Dendritic cell treated with granulocyte-macrophage colony-stimulating factor and Interleukin-4, amounts not matched to agents 40 ng/mL and 50 ng/mL, for 4 days (primary cell): ENCODE measurements at regions not wholly inside any gene's neighbourhood (a gene's known extent, or its start where the extent isn't known, plus 50 kb on each side); places are given as distances from the start of the nearest gene placed in this dataset.

ENCODE experiments used
- H3K27ac Mint-ChIP-seq: one replicate; pipeline ENCODE4 v1.8.0; 2022; ENCODE audit warnings: mild to moderate bottlenecking, mixed read lengths
- H3K27me3 Mint-ChIP-seq: one replicate; pipeline ENCODE4 v1.8.0; 2022; ENCODE audit warnings: mild to moderate bottlenecking, mixed read lengths
- H3K36me3 Mint-ChIP-seq: one replicate; pipeline ENCODE4 v1.8.0; 2022; ENCODE audit warnings: low read depth, mixed read lengths
- H3K4me1 Mint-ChIP-seq: one replicate; pipeline ENCODE4 v1.8.0; 2022; ENCODE audit warnings: low read depth, mixed read lengths
- H3K4me3 Mint-ChIP-seq: one replicate; pipeline ENCODE4 v1.8.0; 2022; ENCODE audit warnings: mild to moderate bottlenecking, moderate library complexity, mixed read lengths
- H3K9me3 Mint-ChIP-seq: one replicate; pipeline ENCODE4 v1.8.0; 2022; ENCODE audit warnings: mixed read lengths
- intact Hi-C: fragments of 100-400 bp; cut with micrococcal nuclease; formaldehyde crosslinking; loops from one replicate; pipeline ENCODE4 v1.15.0; 2022

DNA sequence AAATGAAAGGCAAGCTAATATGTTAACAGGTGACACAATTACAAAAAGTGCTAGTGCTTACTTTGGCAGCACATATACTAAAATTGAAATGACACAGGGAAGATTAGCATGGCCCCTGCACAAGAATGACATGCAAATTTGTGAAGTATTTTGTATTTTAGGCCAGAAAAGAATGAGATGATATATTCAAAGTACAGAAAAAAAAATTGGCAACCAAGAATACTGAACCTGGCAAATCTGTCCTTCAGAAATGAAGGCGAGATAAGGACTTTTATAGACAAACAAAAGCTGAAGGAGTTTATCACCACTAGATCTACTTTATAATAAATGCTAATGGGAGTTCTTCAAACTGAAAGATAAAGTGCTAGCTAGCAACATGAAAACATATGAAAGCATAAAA, 350.0 kb upstream of the POU3F1 start:
- H3K27me3 Mint-ChIP-seq, result peaks cover 15% of the 10 kb centered on the region
- no peak overlapping the region for H3K27ac Mint-ChIP-seq
- H3K9me3 Mint-ChIP-seq, result peaks cover 20% of the 10 kb centered on the region
- H3K4me3 Mint-ChIP-seq, result no peak overlapping the region
- no peaks in the 10 kb centered on the region for H3K36me3 Mint-ChIP-seq
- intact Hi-C loops, result no loop called here
- H3K4me1 Mint-ChIP-seq, result peaks cover 18% of the 10 kb centered on the region

GRCh38 chr1:38394303-38394702, 347.7 kb upstream of the POU3F1 start:
- H3K27ac Mint-ChIP-seq, result no peak overlapping the region
- no peaks in the 10 kb centered on the region for H3K36me3 Mint-ChIP-seq
- intact Hi-C loops, result no loop called here
- H3K4me1 Mint-ChIP-seq, result peaks cover 18% of the 10 kb centered on the region
- H3K9me3 Mint-ChIP-seq, result peaks cover 33% of the 10 kb centered on the region
- H3K4me3 Mint-ChIP-seq, result no peak overlapping the region
- peaks cover 14% of the 10 kb centered on the region for H3K27me3 Mint-ChIP-seq

GRCh38 chr1:38392861-38393260, 346.3 kb upstream of the POU3F1 start:
- peaks cover 33% of the 10 kb centered on the region for H3K9me3 Mint-ChIP-seq
- H3K4me1 Mint-ChIP-seq, result peaks cover 18% of the 10 kb centered on the region
- no peak overlapping the region for H3K27ac Mint-ChIP-seq
- H3K27me3 Mint-ChIP-seq, result peaks cover 5% of the 10 kb centered on the region
- H3K36me3 Mint-ChIP-seq, result no peaks in the 10 kb centered on the region
- no peak overlapping the region for H3K4me3 Mint-ChIP-seq
- intact Hi-C loops, result no loop called here

DNA sequence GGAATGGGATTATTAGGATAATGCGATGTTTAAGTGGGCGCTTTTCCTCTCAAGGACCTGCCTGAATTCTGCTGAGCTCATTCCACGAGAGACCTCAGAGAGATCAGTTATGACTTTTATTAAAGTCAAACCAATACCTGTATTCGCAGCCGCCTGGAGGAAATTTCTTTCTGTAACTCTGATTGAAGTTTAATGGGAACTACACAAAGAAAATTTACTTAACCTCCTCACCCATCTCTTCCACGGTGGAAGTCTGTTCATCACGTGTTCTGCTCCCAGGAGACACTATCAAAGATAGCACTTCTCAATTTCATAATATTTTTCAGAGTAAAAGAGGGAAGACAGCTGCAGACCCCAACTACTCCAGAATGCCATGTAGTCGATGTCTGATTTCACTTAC, 334.7 kb upstream of the POU3F1 start:
- Mint-ChIP-seq H3K9me3 (no peaks in the 10 kb centered on the region), H3K4me3 (no peak overlapping the region), H3K27me3 (peaks cover 12% of the 10 kb centered on the region), H3K4me1 (no peaks in the 10 kb centered on the region), H3K36me3 (no peaks in the 10 kb centered on the region), H3K27ac (no peak overlapping the region)
- intact Hi-C loops, result no loop called here

GRCh38 chr1:38376577-38376976, 330.0 kb upstream of the POU3F1 start:
- peaks cover 22% of the 10 kb centered on the region for H3K9me3 Mint-ChIP-seq
- H3K4me3 Mint-ChIP-seq, result no peak overlapping the region
- H3K27me3 Mint-ChIP-seq, result peaks cover 8% of the 10 kb centered on the region
- intact Hi-C loops, result no loop called here
- no peak overlapping the region for H3K27ac Mint-ChIP-seq
- H3K36me3 Mint-ChIP-seq, result no peaks in the 10 kb centered on the region
- no peaks in the 10 kb centered on the region for H3K4me1 Mint-ChIP-seq

GRCh38 chr1:38375035-38375434, 328.4 kb upstream of the POU3F1 start:
- H3K27me3 Mint-ChIP-seq, result peaks cover 10% of the 10 kb centered on the region
- intact Hi-C loops, result no loop called here
- H3K9me3 Mint-ChIP-seq, result peaks cover 22% of the 10 kb centered on the region
- H3K36me3 Mint-ChIP-seq, result no peaks in the 10 kb centered on the region
- no peak overlapping the region for H3K4me3 Mint-ChIP-seq
- H3K27ac Mint-ChIP-seq, result no peak overlapping the region
- H3K4me1 Mint-ChIP-seq, result no peaks in the 10 kb centered on the region

GRCh38 chr1:38371505-38371844, 324.9 kb upstream of the POU3F1 start:
- no peak overlapping the region for H3K27ac Mint-ChIP-seq
- H3K4me3 Mint-ChIP-seq, result no peak overlapping the region
- intact Hi-C loops, result no loop called here
- H3K4me1 Mint-ChIP-seq, result no peaks in the 10 kb centered on the region
- H3K27me3 Mint-ChIP-seq, result peaks cover 15% of the 10 kb centered on the region
- H3K36me3 Mint-ChIP-seq, result no peaks in the 10 kb centered on the region
- H3K9me3 Mint-ChIP-seq, result peaks cover 22% of the 10 kb centered on the region

DNA sequence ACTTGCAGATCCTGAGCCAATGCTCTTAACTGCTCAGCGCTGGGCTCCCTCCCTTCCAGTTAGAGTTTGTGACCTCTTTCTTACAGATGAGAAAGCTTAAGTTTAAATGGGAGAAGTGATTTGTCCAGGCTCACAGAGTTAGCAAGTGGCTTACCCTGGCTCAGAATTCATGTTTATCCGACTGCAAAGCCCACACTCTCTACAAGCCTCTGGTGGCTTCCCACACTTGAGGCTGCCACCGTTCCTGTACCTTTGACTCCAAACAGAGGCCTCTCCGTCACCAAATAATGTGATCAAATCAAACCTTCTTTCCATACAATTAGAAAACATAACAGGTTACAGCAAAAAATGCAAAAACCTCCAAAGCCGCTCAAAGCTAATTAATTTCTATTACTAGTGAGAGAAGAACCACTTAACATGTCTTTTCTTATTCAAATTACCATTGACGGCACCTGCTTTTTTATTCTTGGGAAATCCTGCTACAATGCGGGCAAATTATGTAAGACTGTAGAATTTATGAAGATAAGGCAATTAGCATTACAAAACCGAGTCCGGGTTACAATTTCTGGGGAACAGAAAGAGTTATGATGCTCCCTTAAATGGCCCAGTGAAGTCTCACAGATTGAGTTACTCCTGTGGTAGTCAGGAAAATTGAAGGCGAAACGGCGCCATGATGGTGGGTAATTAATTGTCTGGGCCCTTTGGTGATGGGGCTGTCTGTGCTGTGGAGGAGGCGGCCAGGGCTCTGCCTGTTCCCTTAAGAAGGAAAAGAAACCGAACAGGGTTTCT, 324.3 kb upstream of the POU3F1 start:
- H3K9me3 Mint-ChIP-seq, result peaks cover 22% of the 10 kb centered on the region
- H3K4me3 Mint-ChIP-seq, result no peak overlapping the region
- intact Hi-C loops, result no loop called here
- no peak overlapping the region for H3K27ac Mint-ChIP-seq
- no peaks in the 10 kb centered on the region for H3K4me1 Mint-ChIP-seq
- H3K36me3 Mint-ChIP-seq, result no peaks in the 10 kb centered on the region
- H3K27me3 Mint-ChIP-seq, result peaks cover 16% of the 10 kb centered on the region

DNA sequence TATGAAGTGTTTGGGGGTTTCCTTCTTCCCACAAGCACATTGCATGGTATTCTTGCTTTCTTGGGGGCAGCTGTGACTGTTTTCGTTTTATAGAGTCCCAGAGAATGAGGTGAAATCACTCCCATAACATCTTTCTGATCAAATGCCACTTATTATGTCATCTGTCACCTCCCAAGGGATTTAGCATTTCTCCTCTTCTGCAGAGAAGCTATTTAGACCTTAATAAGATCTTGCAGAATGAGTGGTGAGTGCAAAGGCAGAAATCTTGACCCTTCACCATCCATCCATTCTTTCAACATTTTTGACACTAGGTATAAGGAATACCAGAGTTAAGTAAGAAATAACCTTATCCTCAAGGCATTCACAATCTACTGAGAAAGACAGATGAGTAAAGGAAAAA, 318.6 kb upstream of the POU3F1 start:
- H3K27ac Mint-ChIP-seq, result no peak overlapping the region
- H3K4me3 Mint-ChIP-seq, result no peak overlapping the region
- intact Hi-C loops, result no loop called here
- H3K4me1 Mint-ChIP-seq, result no peaks in the 10 kb centered on the region
- no peaks in the 10 kb centered on the region for H3K9me3 Mint-ChIP-seq
- H3K27me3 Mint-ChIP-seq, result peaks cover 20% of the 10 kb centered on the region
- H3K36me3 Mint-ChIP-seq, result no peaks in the 10 kb centered on the region

- Mint-ChIP-seq H3K4me3 (no peak overlapping the region), H3K27ac (no peak overlapping the region), H3K27me3 (peaks cover 8% of the 10 kb centered on the region), H3K9me3 (no peaks in the 10 kb centered on the region), H3K36me3 (no peaks in the 10 kb centered on the region), H3K4me1 (no peaks in the 10 kb centered on the region)
- intact Hi-C loops, result no loop called here
Measured at GRCh38 chr1:38361566-38361965, 315.0 kb upstream of the POU3F1 start.

DNA sequence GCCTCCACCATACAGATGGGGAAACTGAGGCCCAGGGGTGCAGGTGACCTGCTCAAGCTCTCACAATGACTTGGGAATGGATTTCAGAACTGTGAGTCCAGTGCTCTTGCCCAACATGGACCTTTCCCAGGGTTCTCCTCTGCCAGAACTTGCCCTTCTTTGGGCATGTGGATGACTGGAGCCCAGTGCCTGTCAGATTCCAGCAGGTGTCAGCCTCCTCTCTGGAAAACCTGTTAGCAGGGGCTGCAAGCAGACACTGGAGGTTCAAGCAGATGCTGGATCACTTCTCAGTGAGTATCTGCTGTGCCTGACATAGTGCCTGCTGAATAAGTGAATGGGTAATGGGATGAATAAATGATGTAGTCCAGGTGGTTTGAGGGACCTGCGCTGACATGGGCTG, 314.2 kb upstream of the POU3F1 start:
- intact Hi-C loops, result no loop called here
- Mint-ChIP-seq H3K4me3 (no peak overlapping the region), H3K9me3 (no peaks in the 10 kb centered on the region)

DNA sequence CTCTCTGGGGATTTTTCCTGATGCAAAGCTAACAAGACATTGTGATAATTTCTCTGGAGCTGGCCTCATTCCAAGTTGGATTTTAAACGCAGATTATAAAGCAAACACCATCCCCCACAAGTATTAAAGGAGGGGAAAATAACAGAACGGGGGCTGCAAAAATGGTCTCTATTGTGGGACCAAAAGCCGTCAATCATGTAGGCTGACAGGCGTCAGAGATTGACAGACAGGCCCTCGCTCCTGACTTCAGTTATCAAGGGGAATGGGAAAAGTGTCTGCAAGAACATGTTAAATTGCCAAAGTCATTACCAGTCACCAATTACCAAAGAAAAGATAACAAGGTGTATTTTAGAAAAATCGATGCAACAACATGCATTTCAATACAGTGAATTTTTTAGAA, 307.4 kb upstream of the POU3F1 start:
- H3K4me1 Mint-ChIP-seq, result no peaks in the 10 kb centered on the region
- H3K36me3 Mint-ChIP-seq, result no peaks in the 10 kb centered on the region
- H3K4me3 Mint-ChIP-seq, result no peak overlapping the region
- intact Hi-C loops, result no loop called here
- no peak overlapping the region for H3K27ac Mint-ChIP-seq
- H3K9me3 Mint-ChIP-seq, result no peaks in the 10 kb centered on the region
- H3K27me3 Mint-ChIP-seq, result peaks cover 8% of the 10 kb centered on the region

More for the DNA sequence above, 314.2 kb upstream of the POU3F1 start:
- Mint-ChIP-seq H3K36me3 (no peaks in the 10 kb centered on the region), H3K27me3 (peaks cover 7% of the 10 kb centered on the region), H3K4me1 (no peaks in the 10 kb centered on the region), H3K27ac (no peak overlapping the region)

- Mint-ChIP-seq H3K4me1 (no peaks in the 10 kb centered on the region), H3K4me3 (no peak overlapping the region), H3K27me3 (peaks cover 8% of the 10 kb centered on the region), H3K36me3 (no peaks in the 10 kb centered on the region), H3K27ac (no peak overlapping the region), H3K9me3 (peaks cover 9% of the 10 kb centered on the region)
- intact Hi-C loops, result no loop called here
Measured at GRCh38 chr1:38352869-38353268, 306.3 kb upstream of the POU3F1 start.

- intact Hi-C loops, result no loop called here
- Mint-ChIP-seq H3K27ac (no peak overlapping the region), H3K4me1 (no peaks in the 10 kb centered on the region), H3K36me3 (no peaks in the 10 kb centered on the region), H3K27me3 (peaks cover 11% of the 10 kb centered on the region), H3K4me3 (no peak overlapping the region), H3K9me3 (peaks cover 16% of the 10 kb centered on the region)
Measured at GRCh38 chr1:38347446-38348175, 301.0 kb upstream of the POU3F1 start.

DNA sequence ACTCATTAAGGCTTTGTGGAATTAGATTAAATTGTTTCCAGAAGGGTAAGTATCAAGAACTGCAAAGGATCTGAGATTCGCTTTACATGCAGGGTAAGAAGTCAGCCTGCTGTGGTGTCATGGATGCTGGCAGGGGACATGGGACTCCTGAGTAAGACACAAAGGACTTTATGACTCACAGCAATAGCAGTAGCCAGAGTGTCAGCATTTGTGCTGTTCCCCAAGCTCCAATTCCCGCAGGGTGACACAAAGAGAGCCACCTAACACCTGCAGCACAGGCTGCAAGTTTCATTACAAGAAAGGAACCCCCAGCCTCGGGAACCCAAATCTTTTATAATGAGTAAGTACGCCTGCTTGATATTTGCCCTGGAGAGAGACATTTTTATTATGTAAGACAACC, 298.1 kb upstream of the POU3F1 start:
- peaks cover 19% of the 10 kb centered on the region for H3K27me3 Mint-ChIP-seq
- no peaks in the 10 kb centered on the region for H3K4me1 Mint-ChIP-seq
- intact Hi-C loops, result no loop called here
- H3K9me3 Mint-ChIP-seq, result peaks cover 16% of the 10 kb centered on the region
- H3K4me3 Mint-ChIP-seq, result no peak overlapping the region
- H3K36me3 Mint-ChIP-seq, result no peaks in the 10 kb centered on the region
- H3K27ac Mint-ChIP-seq, result no peak overlapping the region
